GM21447 (cell line): ENCODE measurements at regions not wholly inside any gene's neighbourhood (a gene's known extent, or its start where the extent isn't known, plus 50 kb on each side); places are given as distances from the start of the nearest gene placed in this dataset.
"Not testable (repeated sequence)": the region's sequence is repeated elsewhere in the genome, so short reads cannot be mapped to it uniquely, and the experiment has no call there.

Experiments used
- ATAC-seq: cut with Tn5 transposase; IDR thresholded peaks from one replicate; pipeline ENCODE4 v1.9.1; 2021; ENCODE audit not compliant: unreplicated experiment

DNA sequence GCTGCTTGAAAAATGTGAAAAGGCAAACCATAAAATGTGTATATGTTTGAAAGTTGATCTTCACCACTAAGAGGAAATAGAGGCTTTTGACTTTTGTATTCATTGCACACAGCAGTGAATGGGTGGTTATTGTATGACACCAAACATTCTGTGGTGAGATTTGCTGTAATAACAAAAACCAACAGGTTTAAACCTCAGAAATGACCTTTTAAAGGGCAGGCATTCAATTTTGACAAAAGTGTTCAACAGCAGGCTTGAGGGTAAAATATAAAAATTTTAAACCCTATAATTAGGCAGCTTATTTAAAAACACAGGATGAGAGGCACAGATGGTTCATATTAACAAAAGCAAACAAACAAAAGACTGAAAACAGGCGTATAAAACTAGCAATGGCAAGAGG, 128.1 kb upstream of the NUDT12 start:
- ATAC-seq: no peak

DNA sequence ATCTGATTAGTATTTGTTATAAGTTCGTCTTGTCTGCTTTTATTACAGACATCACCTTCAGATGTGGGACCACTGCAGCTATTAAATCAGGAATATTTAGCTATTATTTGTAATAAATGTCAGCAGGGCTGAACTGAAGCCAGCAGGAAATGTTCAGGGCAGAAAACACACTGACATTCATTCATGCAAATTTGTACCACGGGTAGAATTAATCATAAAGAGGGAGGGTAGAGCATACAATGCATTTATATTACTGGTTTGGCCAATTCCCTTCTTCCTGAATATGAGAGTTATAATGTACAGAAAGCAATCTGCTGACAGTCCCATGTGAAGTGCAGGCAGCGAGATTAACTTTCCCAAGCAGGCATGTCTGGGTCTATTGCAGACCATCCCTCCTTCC, 117.3 kb upstream of the NUDT12 start:
- no peak for ATAC-seq

- ATAC-seq: not testable (repeated sequence)
Observed at GRCh38 chr5:103676198-103676597, 113.6 kb upstream of the NUDT12 start.

- ATAC-seq: no peak
Observed at GRCh38 chr5:103674739-103675138, 112.2 kb upstream of the NUDT12 start.

DNA sequence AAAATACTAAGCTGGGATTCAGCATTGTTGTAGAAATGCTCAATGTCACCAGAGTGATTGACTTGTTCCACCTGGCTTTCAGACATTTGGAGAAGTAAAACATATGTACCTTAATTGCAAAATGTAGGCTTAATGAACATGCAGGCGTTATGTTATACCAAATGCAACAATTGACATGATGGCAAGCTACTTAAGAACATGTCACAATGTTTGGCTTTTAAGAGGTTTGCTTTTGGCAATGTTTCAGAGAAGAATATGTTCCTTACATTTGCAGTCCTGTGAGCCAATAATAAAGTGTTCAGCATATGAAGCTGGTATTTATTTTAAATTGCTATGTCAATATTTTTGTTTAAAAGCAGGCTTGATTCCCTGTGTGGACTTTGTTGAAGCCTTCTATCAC, 111.7 kb upstream of the NUDT12 start:
- ATAC-seq: no peak

DNA sequence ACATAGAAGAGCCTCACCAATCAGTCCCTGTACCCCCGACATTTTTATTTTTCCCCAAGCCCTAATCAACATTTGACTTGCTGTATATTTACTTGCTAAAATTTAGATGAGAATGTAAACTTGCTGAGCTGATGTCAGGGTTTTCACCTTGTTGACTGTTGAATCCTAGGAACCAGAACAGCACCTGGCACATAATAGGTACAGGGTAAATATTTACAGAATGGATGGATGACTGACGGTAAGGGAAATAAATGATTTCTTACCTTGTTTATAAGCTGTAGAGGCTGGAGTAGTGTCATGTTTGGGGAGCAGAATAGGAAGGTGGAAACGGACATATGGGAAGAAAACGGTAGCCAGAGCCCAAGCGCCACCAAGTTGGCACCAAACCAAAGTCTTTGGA, 107.0 kb upstream of the NUDT12 start:
- no peak for ATAC-seq

- no peak for ATAC-seq
Observed at GRCh38 chr5:103668281-103668680, 105.7 kb upstream of the NUDT12 start.

DNA sequence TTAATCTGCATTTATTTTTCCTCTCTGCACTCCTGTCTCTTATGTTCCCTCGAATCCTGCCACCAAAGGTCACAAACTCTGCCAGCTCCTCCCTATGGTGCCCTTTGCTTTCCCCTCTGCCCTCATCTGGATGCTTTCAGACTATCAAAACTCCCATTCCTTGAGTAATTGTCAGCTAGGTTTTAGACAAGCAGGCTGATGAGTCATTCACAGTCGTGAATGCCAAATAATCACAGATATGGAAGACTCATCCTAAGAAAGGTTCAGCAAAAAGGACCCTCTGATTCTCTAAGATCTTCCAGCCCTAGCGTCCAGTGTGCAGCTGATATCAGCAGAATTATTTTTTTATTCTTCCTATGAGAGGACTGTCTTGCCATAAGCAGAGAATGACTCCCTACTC, 104.5 kb upstream of the NUDT12 start:
- ATAC-seq: no peak

DNA sequence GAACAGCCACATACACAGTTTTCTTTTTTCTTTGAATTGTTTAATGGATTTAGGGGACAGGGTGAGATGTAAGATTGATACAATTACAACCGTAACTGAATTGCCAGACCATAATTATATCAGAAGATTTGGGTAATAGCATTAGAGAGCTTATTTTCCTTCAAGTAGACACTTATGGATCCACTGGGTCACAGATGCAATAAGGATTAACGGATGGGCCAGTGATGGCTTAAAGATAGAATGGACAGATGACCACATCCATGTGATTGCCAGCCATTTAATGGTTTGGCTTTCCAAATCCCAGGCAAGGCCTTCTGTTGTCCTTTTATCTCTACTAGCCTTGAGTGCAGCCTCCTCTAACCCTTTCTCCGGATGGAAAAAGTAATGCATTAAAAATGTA, 94.7 kb upstream of the NUDT12 start:
- ATAC-seq: no peak

DNA sequence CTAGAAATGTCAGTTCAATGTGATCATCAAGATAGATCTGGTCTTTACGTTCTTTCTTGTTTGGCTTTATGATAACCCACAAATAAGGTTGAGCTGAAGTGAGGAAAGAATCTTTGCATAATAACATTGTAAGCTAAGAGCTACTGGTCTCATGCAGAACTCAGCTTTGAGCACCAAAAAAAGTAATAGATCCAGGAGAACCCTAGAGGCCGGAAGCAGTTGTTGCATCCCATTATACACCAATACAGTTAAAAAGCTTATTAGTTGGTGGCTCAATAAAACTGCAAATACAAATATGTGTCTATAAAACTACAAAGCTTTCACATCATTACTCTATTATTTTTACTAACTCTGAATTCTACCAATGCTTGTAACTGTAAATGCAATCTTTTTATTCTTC, 85.5 kb upstream of the NUDT12 start:
- ATAC-seq: no peak

- no peak for ATAC-seq
Observed at GRCh38 chr5:103646698-103647614, 84.4 kb upstream of the NUDT12 start.

GRCh38 chr5:103645816-103646215, 83.2 kb upstream of the NUDT12 start:
- ATAC-seq: no peak

- ATAC-seq: no peak
Observed at GRCh38 chr5:103638979-103639378, 76.4 kb upstream of the NUDT12 start.

- ATAC-seq: no peak
Observed at GRCh38 chr5:103624675-103625074, 62.1 kb upstream of the NUDT12 start.

- ATAC-seq: no peak
Observed at GRCh38 chr5:103624035-103624480, 61.5 kb upstream of the NUDT12 start.

DNA sequence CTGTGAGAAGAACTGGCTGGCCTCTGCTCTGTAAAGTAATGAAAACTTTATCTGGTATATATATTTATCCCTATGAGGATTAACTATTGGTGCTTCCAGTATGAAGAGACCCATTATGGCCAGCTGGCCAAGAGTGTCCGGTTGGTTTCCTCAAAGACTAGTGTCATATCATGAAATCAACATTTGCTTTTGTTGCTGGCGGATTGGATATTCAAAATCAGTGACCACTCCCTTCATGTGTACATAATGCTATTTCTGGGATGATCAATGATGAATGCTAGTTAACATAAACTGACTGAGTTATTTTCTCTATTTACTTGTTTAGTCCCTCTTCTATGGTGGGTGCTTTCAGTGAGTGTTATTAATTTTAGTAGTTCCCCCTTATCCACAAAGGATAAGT, 60.8 kb upstream of the NUDT12 start:
- no peak for ATAC-seq

DNA sequence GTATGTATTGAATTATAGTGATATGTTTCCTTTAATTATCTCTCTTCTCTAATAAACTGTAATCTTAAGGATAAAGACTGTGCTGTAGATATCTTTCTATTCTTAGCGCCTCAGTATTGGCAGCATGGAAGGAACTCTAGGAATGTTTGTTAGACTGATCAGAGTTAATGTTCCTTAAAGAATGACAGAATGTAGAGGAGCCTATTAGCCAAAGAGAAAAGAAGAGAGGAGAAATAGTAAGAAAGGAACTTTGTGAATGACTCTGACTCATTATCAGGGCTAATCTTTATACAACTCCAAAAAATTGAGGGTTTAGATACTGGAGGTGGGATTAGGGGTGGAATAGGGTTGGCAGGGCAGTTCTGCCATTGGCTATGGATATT, 59.0 kb upstream of the NUDT12 start:
- ATAC-seq: no peak

- no peak for ATAC-seq
Observed at GRCh38 chr5:103620851-103621547, 58.4 kb upstream of the NUDT12 start.

DNA sequence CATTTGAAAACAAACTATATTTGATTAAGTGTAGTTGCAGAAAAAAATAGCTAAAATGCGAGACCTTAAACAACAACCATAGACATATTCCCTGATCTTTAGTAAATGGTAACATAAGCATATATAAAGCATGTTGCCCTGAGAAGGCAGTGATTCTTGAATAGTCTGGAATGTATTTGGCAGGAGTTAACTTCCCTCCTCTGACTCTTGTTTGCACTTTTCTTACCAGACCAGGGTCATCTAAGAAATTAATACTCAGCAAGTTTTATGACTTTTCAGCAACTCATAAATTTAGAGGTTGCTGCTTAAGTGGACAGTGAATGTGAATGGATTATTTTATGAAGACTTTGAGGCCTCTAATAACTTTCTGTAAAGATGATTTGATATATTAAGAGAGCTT, 55.3 kb upstream of the NUDT12 start:
- no peak for ATAC-seq

- ATAC-seq: no peak
Observed at GRCh38 chr5:103617090-103617489, 54.5 kb upstream of the NUDT12 start.

DNA sequence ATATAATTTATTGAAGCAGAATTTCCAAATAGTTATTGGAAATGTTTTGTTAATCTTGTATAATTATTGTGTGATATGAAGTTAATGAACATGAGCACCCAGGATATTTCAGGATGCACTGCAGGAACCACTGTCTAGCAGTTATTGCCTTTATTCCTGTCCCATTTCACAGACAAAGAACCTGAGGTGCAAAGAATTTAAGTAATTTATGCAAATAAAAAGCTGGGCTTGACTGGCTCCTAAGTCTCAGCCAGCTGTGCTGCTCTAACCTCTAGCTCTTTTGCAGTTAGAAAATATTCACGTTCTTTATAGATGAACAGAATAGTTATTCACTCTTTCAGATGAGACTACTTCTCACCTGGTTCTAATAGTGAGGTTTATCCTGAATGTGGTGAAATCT, 50.0 kb upstream of the NUDT12 start:
- no peak for ATAC-seq
